ENCODE measurements at regions not wholly inside any gene's neighbourhood (a gene's known extent, or its start where the extent isn't known, plus 50 kb on each side); places are given as distances from the start of the nearest gene placed in this dataset.

GRCh38 chr19:27652281-27652680 lies 1560.7 kb downstream of the UQCRFS1 start:
- DNase-seq: no peak

GRCh38 chr19:27647423-27647822 lies 1565.5 kb downstream of the UQCRFS1 start:
- DNase-seq: no peak

GRCh38 chr19:27635401-27635800 lies 1577.5 kb downstream of the UQCRFS1 start:
- no peak for DNase-seq

- no peak for DNase-seq
Observed at GRCh38 chr19:27618006-27618405, 1594.9 kb downstream of the UQCRFS1 start.

GRCh38 chr19:27580906-27581305 lies 1632.0 kb downstream of the UQCRFS1 start:
- DNase-seq: no peak

All from COR-L47 (cell line).